ENCODE measurements at regions not wholly inside any gene's neighbourhood (a gene's known extent, or its start where the extent isn't known, plus 50 kb on each side); places are given as distances from the start of the nearest gene placed in this dataset.

DNA sequence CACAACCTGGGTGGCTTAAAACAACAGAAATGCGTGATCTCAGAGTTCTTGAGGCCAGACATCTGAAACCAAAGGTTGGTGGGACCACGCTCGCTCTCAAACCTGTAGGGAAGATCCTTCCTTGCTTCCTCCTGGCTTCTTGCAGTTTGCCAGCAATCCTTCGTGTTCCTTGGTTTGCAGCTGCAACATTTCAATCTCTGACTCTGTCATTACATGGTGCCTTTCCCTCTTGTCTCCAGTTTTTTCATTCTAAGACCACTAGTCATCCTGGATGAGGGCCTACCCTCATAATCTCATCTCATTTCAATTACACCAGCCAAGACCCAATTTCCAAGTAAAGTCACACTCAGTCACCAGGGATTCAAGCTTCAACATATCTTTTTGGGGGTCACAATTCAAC lies 388.0 kb downstream of the GPM6A start:
- TF ChIP-seq POLR2AphosphoS5 (IDR thresholded peaks at IDR 0.05) (no peak), EP300 (IDR thresholded peaks at IDR 0.05) (no peak)
